HepG2 (cell line): ENCODE measurements at regions not wholly inside any gene's neighbourhood (a gene's known extent, or its start where the extent isn't known, plus 50 kb on each side); places are given as distances from the start of the nearest gene placed in this dataset.

Experiments used
- ATAC-seq: fragments of 200-7000 bp; cut with Tn5 transposase; 3 replicates; pipeline ENCODE4 v1.9.1; 2020; ENCODE audit warnings: mild to moderate bottlenecking, moderate library complexity
- BruUV-seq: library from RNA; stranded (reverse); fragments of 400-500 nt; replicated peaks from 2 replicates; lab custom pipeline; 2021; lab: Mats Ljungman, UMichigan
- CTCF ChIA-PET: fragments of 300-600 bp; formaldehyde crosslinking; extraction: SDS; loops from one replicate; lab custom pipeline; 2021; ENCODE audit warnings: low total read pairs, inconsistent platforms, low intra/inter-chr PET ratio; lab: Yijun Ruan, JAX
- POLR2A ChIA-PET: fragments of 350-600 bp; sonication (Branson Sonifier 250); formaldehyde crosslinking; loops from one replicate; lab custom pipeline; 2020; ENCODE audit warnings: antibody characterized with exemption, inconsistent platforms; lab: Yijun Ruan, JAX
- DNase-seq: peaks from one replicate; pipeline ENCODE4 v3.0.0-alpha.2; 2015; ENCODE audit warnings: low spot score
- FAIRE-seq: peaks from 3 replicates; lab custom pipeline; 2011; peaks lifted over from hg19 to GRCh38; lab: Jason Lieb, UNC
- H2AFZ ChIP-seq: one replicate; pipeline ENCODE4 v1.6.1; 2011; ENCODE audit warnings: low read length, inconsistent platforms
- H3K27ac ChIP-seq: fragments of 300-600 bp; 3 replicates; pipeline ENCODE4 v1.8.0; 2011; ENCODE audit warnings: mixed run types, mild to moderate bottlenecking, mixed read lengths, low read length, inconsistent platforms; ENCODE audit not compliant: insufficient read depth; ENCODE audit errors: extremely low read length
- H3K27me3 ChIP-seq, 2 experiments: fragments of 200-600 bp in 1 of 2; 2 replicates in 1 of 2; 3 replicates in 1 of 2; pipeline versions ENCODE4 v1.6.0 to v1.8.0; 2011; ENCODE audit warnings: low read length in 2 of 2, mild to moderate bottlenecking in 2 of 2, moderate library complexity in 2 of 2, inconsistent platforms in 1 of 2; ENCODE audit not compliant: insufficient read depth in 2 of 2, control insufficient read depth in 1 of 2
- H3K36me3 ChIP-seq, 2 experiments: fragments of 200-600 bp in 1 of 2; replicated peaks in 1 of 2; 2 replicates in 1 of 2; 3 replicates in 1 of 2; pipeline versions ENCODE4 v1.5.1 to v1.8.0; 2011; ENCODE audit warnings: low read length in 2 of 2, inconsistent platforms in 1 of 2; ENCODE audit not compliant: insufficient read depth in 2 of 2, control insufficient read depth in 1 of 2
- H3K4me1 ChIP-seq: 2 replicates; pipeline ENCODE4 v1.5.1; 2012; ENCODE audit warnings: low read length, inconsistent platforms; ENCODE audit not compliant: insufficient read depth
- H3K4me2 ChIP-seq: 2 replicates; pipeline ENCODE4 v1.6.0; 2011; ENCODE audit warnings: low read depth, low read length, inconsistent platforms
- H3K4me3 ChIP-seq, 3 experiments: fragments of 200-600 bp in 1 of 3; sonication (generic), shearing (Covaris generic) in 1 of 3; replicated peaks in 1 of 3; 2 replicates each; pipeline ENCODE4 v1.5.1; 2011 to 2016; ENCODE audit warnings: low read length in 3 of 3, inconsistent platforms in 2 of 3, low read depth in 2 of 3, mild to moderate bottlenecking in 2 of 3, control low read depth in 1 of 3, mixed read lengths in 1 of 3; ENCODE audit not compliant: insufficient read depth in 1 of 3
- H3K79me2 ChIP-seq: one replicate; pipeline ENCODE4 v1.6.1; 2011; ENCODE audit warnings: low read length, inconsistent platforms; ENCODE audit not compliant: insufficient read depth
- H3K9ac ChIP-seq: 2 replicates; pipeline ENCODE4 v1.6.0; 2011; ENCODE audit warnings: mild to moderate bottlenecking, low read depth, low read length, inconsistent platforms; ENCODE audit not compliant: insufficient read depth
- H3K9me3 ChIP-seq: 2 replicates; pipeline ENCODE4 v1.5.1; 2012; ENCODE audit warnings: mild to moderate bottlenecking, low read length
- H4K20me1 ChIP-seq: 2 replicates; pipeline ENCODE4 v1.6.0; 2011; ENCODE audit warnings: inconsistent platforms, mild to moderate bottlenecking, low read length, moderate library complexity; ENCODE audit not compliant: insufficient read depth
- TBL1XR1 ChIP-seq: fragments of 150-350 bp; IDR thresholded peaks from 2 replicates; pipeline ENCODE4 v1.6.1; 2014; ENCODE audit warnings: borderline replicate concordance, low read length; ENCODE audit not compliant: partially characterized antibody
- ZBTB40 ChIP-seq, 2 experiments: fragments of 450-650 bp in 1 of 2; sonication (generic) in 1 of 2; formaldehyde crosslinking in 1 of 2; IDR thresholded peaks; 2 replicates each; pipeline versions ENCODE4 v1.6.1 to v1.8.0; 2016 to 2022; ENCODE audit warnings: antibody characterized with exemption in 1 of 2, mild to moderate bottlenecking in 1 of 2, missing genetic modification reagents in 1 of 2
- WGBS: methylation state at CpG from one replicate; pipeline ENCODE4 v1.1.6; 2017; ENCODE audit warnings: low lambda C conversion rate; 5-methylcytosine and 5-hydroxymethylcytosine counted together
- in situ Hi-C: cut with HindIII; loops from 2 replicates; pipeline ENCODE4 v1.10.0; 2017; ENCODE audit warnings: low pct_unique_long_range_greater_than_20kb; ENCODE audit not compliant: extremely low pct_ligation_motif_present
- intact Hi-C: fragments of 100-400 bp; cut with micrococcal nuclease; formaldehyde crosslinking; loops from one replicate; pipeline ENCODE4 v1.10.0; 2022; ENCODE audit not compliant: unreplicated experiment

GRCh38 chr9:32708480-32709150 lies 73.1 kb upstream of the TAF1L start:
- Histone ChIP-seq H3K27me3 (no peaks in the 10 kb centered on the region), H3K27ac (no peak overlapping the region), H3K9ac (no peak overlapping the region), H4K20me1 (no peaks in the 10 kb centered on the region), H3K79me2 (no peaks in the 10 kb centered on the region), H3K4me3 (no peak overlapping the region), H3K36me3 (no peaks in the 10 kb centered on the region), H2AFZ (no peak overlapping the region), H3K4me1 (no peaks in the 10 kb centered on the region), H3K9me3 (no peaks in the 10 kb centered on the region), H3K4me2 (no peak overlapping the region)
- ATAC-seq (no peak), DNase-seq (no peak), FAIRE-seq (no peak)
- intact Hi-C loops (no loop called here), in situ Hi-C loops (no loop called here)
- ChIA-PET CTCF (no interaction called here), POLR2A (no interaction called here)
- TF ChIP-seq ZBTB40 (IDR thresholded peaks at IDR 0.05) (peak; percentile 82), ZBTB40 (CRISPR knock-in tag; IDR thresholded peaks at IDR 0.05) (no peak), TBL1XR1 (no peak)
- 2% methylated on average over 3 of the region's 3 CpGs for WGBS
- BruUV-seq = no TSS peak
